T-cell (primary cell): ENCODE measurements at regions not wholly inside any gene's neighbourhood (a gene's known extent, or its start where the extent isn't known, plus 50 kb on each side); places are given as distances from the start of the nearest gene placed in this dataset.
A peak's percentile ranks its signal among the peaks of the same experiment; 100 is the strongest.

Experiments used
- ATAC-seq, 4 experiments: fragments of 200-7000 bp in 3 of 4; fragments of 150-1000 bp in 1 of 4; cut with Tn5 transposase; replicated peaks in 1 of 4; 1 replicate in 3 of 4; 2 replicates in 1 of 4; pipeline ENCODE4 v1.10.0; 2021; ENCODE audit warnings: moderate library complexity in 3 of 4, mild to moderate bottlenecking in 2 of 4, moderate number of reproducible peaks in 1 of 4
- CTCF ChIA-PET, 2 donors: fragments of 300-600 bp; sonication (Branson Sonifier 250); formaldehyde crosslinking; loops; one replicate each; lab custom pipeline; 2022; ENCODE audit warnings: antibody characterized with exemption in 2 of 2; lab: Charles Lee
- POLR2A ChIA-PET, 2 donors: fragments of 300-600 bp; sonication (Branson Sonifier 250); formaldehyde crosslinking; loops; one replicate each; lab custom pipeline; 2022; ENCODE audit warnings: antibody characterized with exemption in 2 of 2; lab: Charles Lee
- DNase-seq, 35 experiments: peaks; one replicate each; pipeline versions ENCODE4 v3.0.0 to v3.0.0-alpha.2; 2013 to 2023
- H3K27ac ChIP-seq: one replicate; pipeline ENCODE4 v1.5.1; 2013; ENCODE audit warnings: low read length
- H3K27me3 ChIP-seq, 2 experiments: replicated peaks in 1 of 2; 1 replicate in 1 of 2; 2 replicates in 1 of 2; pipeline versions ENCODE4 v1.6.1 to v1.7.0; 2013; ENCODE audit warnings: low read length in 1 of 2, mixed read lengths in 1 of 2; ENCODE audit not compliant: control insufficient read depth in 2 of 2, insufficient read depth in 2 of 2; ENCODE audit errors: extremely low read depth in 1 of 2
- H3K36me3 ChIP-seq, 2 donors: 1 replicate in 1 of 2; 2 replicates in 1 of 2; pipeline versions ENCODE4 v1.6.1 to v1.7.0; 2013; ENCODE audit warnings: low read length in 1 of 2; ENCODE audit not compliant: control insufficient read depth in 2 of 2, insufficient read depth in 1 of 2; ENCODE audit errors: extremely low read depth in 1 of 2
- H3K4me1 ChIP-seq, 2 experiments: 1 replicate in 1 of 2; 2 replicates in 1 of 2; pipeline versions ENCODE4 v1.6.1 to v1.7.0; 2013; ENCODE audit warnings: low read length in 2 of 2, mixed read lengths in 1 of 2; ENCODE audit not compliant: insufficient read depth in 2 of 2, control insufficient read depth in 1 of 2; ENCODE audit errors: extremely low read depth in 1 of 2
- H3K4me3 ChIP-seq, 2 donors: 1 replicate in 1 of 2; 2 replicates in 1 of 2; pipeline versions ENCODE4 v1.5.1 to v1.7.0; 2013; ENCODE audit warnings: mild to moderate bottlenecking in 2 of 2, low read length in 1 of 2, moderate library complexity in 1 of 2; ENCODE audit not compliant: control insufficient read depth in 1 of 2; ENCODE audit errors: extremely low read depth in 1 of 2
- H3K9me3 ChIP-seq: 2 replicates; pipeline ENCODE4 v1.7.0; 2013
- H3K27ac Mint-ChIP-seq, 2 donors: one replicate each; pipeline ENCODE4 v1.8.0; 2020 to 2021; ENCODE audit warnings: mild to moderate bottlenecking in 2 of 2, mixed read lengths in 2 of 2
- H3K27me3 Mint-ChIP-seq, 2 donors: one replicate each; pipeline ENCODE4 v1.8.0; 2021 to 2022; ENCODE audit warnings: mixed read lengths in 2 of 2
- H3K36me3 Mint-ChIP-seq: one replicate; pipeline ENCODE4 v1.8.0; 2021; ENCODE audit warnings: mixed read lengths
- H3K4me1 Mint-ChIP-seq, 3 donors: one replicate each; pipeline ENCODE4 v1.8.0; 2020 to 2022; ENCODE audit warnings: mixed read lengths in 3 of 3, mild to moderate bottlenecking in 1 of 3
- H3K4me3 Mint-ChIP-seq, 3 donors: one replicate each; pipeline ENCODE4 v1.8.0; 2020 to 2022; ENCODE audit warnings: mild to moderate bottlenecking in 3 of 3, mixed read lengths in 3 of 3, moderate library complexity in 3 of 3
- H3K9me3 Mint-ChIP-seq, 3 donors: one replicate each; pipeline ENCODE4 v1.8.0; 2020 to 2022; ENCODE audit warnings: mixed read lengths in 3 of 3
- WGBS: methylation state at CpG from one replicate; pipeline ENCODE4 v1.1.5; 2013; ENCODE audit warnings: missing lambda C conversion rate; ENCODE audit not compliant: insufficient coverage; 5-methylcytosine and 5-hydroxymethylcytosine counted together

- H3K36me3 Mint-ChIP-seq = no peaks in the 10 kb centered on the region
- CTCF ChIA-PET = no interaction called here
Observed at GRCh38 chr2:64354857-64355680, 98.9 kb upstream of the LGALSL start.

GRCh38 chr2:64356906-64357305, 97.1 kb upstream of the LGALSL start:
- DNase-seq (no peak), ATAC-seq (no peak)
- Histone ChIP-seq H3K4me3 (no peak overlapping the region), H3K4me1 (no peaks in the 10 kb centered on the region), H3K36me3 (no peaks in the 10 kb centered on the region), H3K27me3 (peaks cover 0 to 31% of the 10 kb centered on the region in 2 experiments), H3K9me3 (no peaks in the 10 kb centered on the region), H3K27ac (no peak overlapping the region)
- Mint-ChIP-seq H3K36me3 (no peaks in the 10 kb centered on the region), H3K4me3 (no peak overlapping the region), H3K4me1 (no peaks in the 10 kb centered on the region), H3K27ac (no peak overlapping the region), H3K9me3 (peaks cover 0 to 12% (median 4%) of the 10 kb centered on the region in 3 donors), H3K27me3 (peaks cover 21 to 26% of the 10 kb centered on the region in 2 donors)
- ChIA-PET CTCF (no interaction called here), POLR2A (no interaction called here)
- 57% methylated on average over 2 of the region's 2 CpGs for WGBS

More at GRCh38 chr2:64354857-64355680, 98.9 kb upstream of the LGALSL start:
- Histone ChIP-seq H3K27ac (no peak overlapping the region), H3K27me3 (peaks cover 0 to 24% of the 10 kb centered on the region in 2 experiments), H3K4me1 (no peaks in the 10 kb centered on the region), H3K4me3 (no peak overlapping the region), H3K9me3 (no peaks in the 10 kb centered on the region), H3K36me3 (no peaks in the 10 kb centered on the region)
- Mint-ChIP-seq H3K4me1 (no peaks in the 10 kb centered on the region), H3K27me3 (peaks cover 21 to 24% of the 10 kb centered on the region in 2 donors), H3K9me3 (peaks cover 0 to 12% (median 4%) of the 10 kb centered on the region in 3 donors), H3K27ac (no peak overlapping the region), H3K4me3 (no peak overlapping the region)
- POLR2A ChIA-PET = no interaction called here
- DNase-seq (no peak), ATAC-seq (no peak)
- 56% methylated on average over 9 of the region's 11 CpGs for WGBS

- Histone ChIP-seq H3K4me1 (no peaks in the 10 kb centered on the region), H3K9me3 (no peaks in the 10 kb centered on the region), H3K27ac (no peak overlapping the region), H3K4me3 (no peak overlapping the region), H3K36me3 (no peaks in the 10 kb centered on the region), H3K27me3 (peaks cover 0 to 42% of the 10 kb centered on the region in 2 experiments)
- peaks cover 21 to 30% of the 10 kb centered on the region in 2 donors for H3K27me3 Mint-ChIP-seq
- 63% methylated on average over 3 of the region's 4 CpGs for whole genome bisulfite sequencing
- CTCF ChIA-PET = no interaction called here
- DNase-seq (no peak), ATAC-seq (no peak)
- POLR2A ChIA-PET = no interaction called here
- no peak overlapping the region for H3K27ac Mint-ChIP-seq
- H3K9me3 Mint-ChIP-seq = no peaks in the 10 kb centered on the region
- H3K4me1 Mint-ChIP-seq = no peaks in the 10 kb centered on the region
- H3K36me3 Mint-ChIP-seq = no peaks in the 10 kb centered on the region
- H3K4me3 Mint-ChIP-seq = no peak overlapping the region
Observed at GRCh38 chr2:64359171-64359891, 94.6 kb upstream of the LGALSL start.

- H3K27me3 Mint-ChIP-seq = peaks cover 18 to 30% of the 10 kb centered on the region in 2 donors
- H3K36me3 Mint-ChIP-seq = no peaks in the 10 kb centered on the region
- no peak for DNase-seq
- ATAC-seq = peak in 1 of 4 experiments; percentile 35
- Histone ChIP-seq H3K4me1 (no peaks in the 10 kb centered on the region), H3K9me3 (no peaks in the 10 kb centered on the region), H3K4me3 (no peak overlapping the region), H3K36me3 (no peaks in the 10 kb centered on the region), H3K27me3 (peaks cover 0 to 38% of the 10 kb centered on the region in 2 experiments), H3K27ac (no peak overlapping the region)
- WGBS = 30% methylated on average over 6 of the region's 11 CpGs
- H3K27ac Mint-ChIP-seq = no peak overlapping the region
- POLR2A ChIA-PET = no interaction called here
- no peaks in the 10 kb centered on the region for H3K4me1 Mint-ChIP-seq
- H3K9me3 Mint-ChIP-seq = no peaks in the 10 kb centered on the region
- CTCF ChIA-PET = no interaction called here
- no peak overlapping the region for H3K4me3 Mint-ChIP-seq
Observed at GRCh38 chr2:64359892-64360657, 93.9 kb upstream of the LGALSL start.

- CTCF ChIA-PET = no interaction called here
Observed at GRCh38 chr2:64361151-64361938, 92.6 kb upstream of the LGALSL start.

More at GRCh38 chr2:64361151-64361938, 92.6 kb upstream of the LGALSL start:
- Mint-ChIP-seq H3K4me3 (no peak overlapping the region), H3K36me3 (no peaks in the 10 kb centered on the region), H3K9me3 (no peaks in the 10 kb centered on the region), H3K27ac (no peak overlapping the region), H3K27me3 (peaks cover 18 to 24% of the 10 kb centered on the region in 2 donors), H3K4me1 (no peaks in the 10 kb centered on the region)
- H3K9me3 ChIP-seq = no peaks in the 10 kb centered on the region
- no peak for DNase-seq
- H3K27ac ChIP-seq = no peak overlapping the region
- no peaks in the 10 kb centered on the region for H3K36me3 ChIP-seq
- WGBS = 83% methylated on average over 9 of the region's 12 CpGs
- no peak for ATAC-seq
- no peaks in the 10 kb centered on the region for H3K4me1 ChIP-seq
- POLR2A ChIA-PET = no interaction called here
- no peak overlapping the region for H3K4me3 ChIP-seq
- peaks cover 0 to 35% of the 10 kb centered on the region in 2 experiments for H3K27me3 ChIP-seq
